C4-2B (cell line): ENCODE measurements at regions not wholly inside any gene's neighbourhood (a gene's known extent, or its start where the extent isn't known, plus 50 kb on each side); places are given as distances from the start of the nearest gene placed in this dataset.

Experiments
- ZFX ChIP-seq: fragments of 450-650 bp; IDR thresholded peaks from 2 replicates; pipeline ENCODE4 v1.6.1; 2017
- TF ChIP-seq, protein P1 (sequence below): fragments of 450-650 bp; conservative IDR thresholded peaks from 2 replicates; pipeline ENCODE4 v1.5.1; 2017; ENCODE audit warnings: mild to moderate bottlenecking

DNA sequence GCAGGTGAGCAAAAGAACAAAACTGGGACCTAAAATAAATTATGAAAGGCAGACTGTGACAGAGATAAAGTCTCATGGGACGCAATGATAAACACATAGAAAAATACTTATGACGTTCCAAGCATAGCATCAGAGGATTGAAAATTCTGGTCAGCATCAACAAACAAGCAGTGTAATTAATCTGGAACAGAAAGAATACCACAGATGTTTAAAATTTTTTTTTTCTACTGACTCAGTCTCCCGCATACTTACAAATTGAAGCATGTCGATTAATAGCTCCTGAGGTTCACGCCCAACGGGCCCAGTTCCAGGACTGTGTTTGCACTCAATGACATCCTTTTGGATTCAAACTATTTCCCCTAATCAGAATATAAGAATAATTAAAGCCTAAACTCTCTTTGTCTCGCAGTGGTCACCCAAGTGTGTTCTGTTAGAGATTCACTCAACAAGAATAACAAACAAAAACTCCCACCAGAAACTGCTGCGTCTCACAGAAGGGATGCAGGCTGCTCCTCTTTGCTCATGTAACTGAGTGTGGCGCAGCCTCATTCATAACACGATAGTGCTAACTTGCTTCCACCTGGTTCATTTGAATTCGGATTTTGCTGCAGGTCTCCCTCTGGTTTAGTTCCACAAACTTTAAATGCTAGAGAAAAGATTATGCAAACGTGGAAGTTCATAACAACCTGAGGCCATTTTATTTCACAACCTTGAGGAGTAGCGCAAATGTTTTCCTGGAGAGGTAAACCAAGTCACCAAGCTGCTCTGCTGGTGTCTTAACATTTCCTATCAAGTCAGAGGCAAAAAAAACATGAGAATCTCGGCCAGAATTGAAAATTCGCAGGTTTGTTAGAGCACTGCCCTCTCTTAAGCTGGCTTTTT lies 69.0 kb upstream of the CITED2 start:
- TF ChIP-seq, protein P1, sequence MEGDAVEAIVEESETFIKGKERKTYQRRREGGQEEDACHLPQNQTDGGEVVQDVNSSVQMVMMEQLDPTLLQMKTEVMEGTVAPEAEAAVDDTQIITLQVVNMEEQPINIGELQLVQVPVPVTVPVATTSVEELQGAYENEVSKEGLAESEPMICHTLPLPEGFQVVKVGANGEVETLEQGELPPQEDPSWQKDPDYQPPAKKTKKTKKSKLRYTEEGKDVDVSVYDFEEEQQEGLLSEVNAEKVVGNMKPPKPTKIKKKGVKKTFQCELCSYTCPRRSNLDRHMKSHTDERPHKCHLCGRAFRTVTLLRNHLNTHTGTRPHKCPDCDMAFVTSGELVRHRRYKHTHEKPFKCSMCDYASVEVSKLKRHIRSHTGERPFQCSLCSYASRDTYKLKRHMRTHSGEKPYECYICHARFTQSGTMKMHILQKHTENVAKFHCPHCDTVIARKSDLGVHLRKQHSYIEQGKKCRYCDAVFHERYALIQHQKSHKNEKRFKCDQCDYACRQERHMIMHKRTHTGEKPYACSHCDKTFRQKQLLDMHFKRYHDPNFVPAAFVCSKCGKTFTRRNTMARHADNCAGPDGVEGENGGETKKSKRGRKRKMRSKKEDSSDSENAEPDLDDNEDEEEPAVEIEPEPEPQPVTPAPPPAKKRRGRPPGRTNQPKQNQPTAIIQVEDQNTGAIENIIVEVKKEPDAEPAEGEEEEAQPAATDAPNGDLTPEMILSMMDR: no peak
- no peak for TF ChIP-seq ZFX
